GM23248 (cell line): ENCODE measurements at regions not wholly inside any gene's neighbourhood (a gene's known extent, or its start where the extent isn't known, plus 50 kb on each side); places are given as distances from the start of the nearest gene placed in this dataset.

Source experiments
- DNase-seq: peaks from one replicate; pipeline ENCODE4 v3.0.0-alpha.2; 2015
- H2AFZ ChIP-seq: fragments of 200-600 bp; sonication (generic); 2 replicates; pipeline ENCODE4 v1.6.1; 2016; ENCODE audit warnings: antibody characterized with exemption
- H3F3A ChIP-seq: fragments of 200-600 bp; sonication (generic); 2 replicates; pipeline ENCODE4 v1.6.1; 2016; ENCODE audit warnings: mild to moderate bottlenecking, antibody characterized with exemption, mixed run types; ENCODE audit not compliant: insufficient read depth
- H3K27ac ChIP-seq: fragments of 200-600 bp; sonication (generic); 2 replicates; pipeline ENCODE4 v1.5.1; 2016; ENCODE audit warnings: mild to moderate bottlenecking
- H3K27me3 ChIP-seq: fragments of 200-600 bp; sonication (generic); replicated peaks from 2 replicates; pipeline ENCODE4 v1.6.1; 2016; ENCODE audit warnings: mild to moderate bottlenecking; ENCODE audit not compliant: insufficient read depth
- H3K36me3 ChIP-seq: fragments of 200-600 bp; sonication (generic); 2 replicates; pipeline ENCODE4 v1.6.1; 2016; ENCODE audit warnings: low read depth, mild to moderate bottlenecking
- H3K4me1 ChIP-seq: fragments of 200-600 bp; sonication (generic); 2 replicates; pipeline ENCODE4 v1.6.1; 2016; ENCODE audit warnings: mild to moderate bottlenecking; ENCODE audit not compliant: insufficient read depth
- H3K4me2 ChIP-seq: fragments of 200-600 bp; sonication (generic); one replicate; pipeline ENCODE4 v1.6.1; 2016; ENCODE audit warnings: mild to moderate bottlenecking; ENCODE audit not compliant: unreplicated experiment
- H3K4me3 ChIP-seq: fragments of 200-600 bp; sonication (generic); 2 replicates; pipeline ENCODE4 v1.5.1; 2016; ENCODE audit warnings: mild to moderate bottlenecking
- H3K79me2 ChIP-seq: fragments of 200-600 bp; sonication (generic); 2 replicates; pipeline ENCODE4 v1.6.1; 2016; ENCODE audit warnings: mild to moderate bottlenecking; ENCODE audit not compliant: insufficient read depth
- H3K9ac ChIP-seq: fragments of 200-600 bp; sonication (generic); 2 replicates; pipeline ENCODE4 v1.6.1; 2016; ENCODE audit warnings: mild to moderate bottlenecking
- H3K9me2 ChIP-seq: fragments of 200-600 bp; sonication (generic); 2 replicates; pipeline ENCODE4 v1.6.1; 2016; ENCODE audit warnings: mixed run types, mild to moderate bottlenecking, moderate library complexity; ENCODE audit not compliant: insufficient read depth
- H3K9me3 ChIP-seq: fragments of 200-600 bp; sonication (generic); one replicate; pipeline ENCODE4 v1.6.1; 2017; ENCODE audit warnings: low read depth
- H4K20me1 ChIP-seq: fragments of 200-600 bp; sonication (generic); 2 replicates; pipeline ENCODE4 v1.6.0; 2016; ENCODE audit not compliant: insufficient read depth
- EZH2 ChIP-seq: fragments of 200-600 bp; sonication (generic); IDR thresholded peaks from 2 replicates; pipeline ENCODE4 v1.6.1; 2018; ENCODE audit warnings: antibody characterized with exemption, mild to moderate bottlenecking; ENCODE audit not compliant: insufficient read depth, poor library complexity, severe bottlenecking
- EZH2phosphoT487 ChIP-seq: fragments of 200-600 bp; sonication (generic); IDR thresholded peaks from 2 replicates; pipeline ENCODE4 v1.6.1; 2018; ENCODE audit warnings: antibody characterized with exemption, moderate library complexity, mild to moderate bottlenecking, low read depth; ENCODE audit not compliant: insufficient read depth
- WGBS, 2 experiments: methylation state at CpG; one replicate each; pipeline ENCODE4 v1.1.6; 2015 to 2017; ENCODE audit warnings: low lambda C conversion rate in 2 of 2, low coverage in 1 of 2; ENCODE audit errors: missing lambda C conversion rate in 2 of 2; 5-methylcytosine and 5-hydroxymethylcytosine counted together
- in situ Hi-C: fragments of 300-500 bp; cut with MboI; formaldehyde crosslinking; loops from 2 replicates; pipeline ENCODE4 v1.15.0; 2020

GRCh38 chr10:128958834-128959690 is 508.0 kb upstream of the MGMT start:
- Histone ChIP-seq H4K20me1 (no peaks in the 10 kb centered on the region), H3K9me2 (no peaks in the 10 kb centered on the region), H2AFZ (no peak overlapping the region), H3F3A (no peaks in the 10 kb centered on the region), H3K27ac (no peak overlapping the region), H3K4me3 (no peak overlapping the region), H3K27me3 (no peaks in the 10 kb centered on the region), H3K4me2 (no peak overlapping the region), H3K79me2 (no peaks in the 10 kb centered on the region), H3K9me3 (no peaks in the 10 kb centered on the region), H3K4me1 (no peaks in the 10 kb centered on the region), H3K36me3 (no peaks in the 10 kb centered on the region), H3K9ac (no peak overlapping the region)
- 67 to 69% methylated on average over 39 of the region's 39 CpGs for WGBS, 2 experiments
- in situ Hi-C loops, result no loop called here
- TF ChIP-seq EZH2, result no peak
- no peak for TF ChIP-seq EZH2phosphoT487
- no peak for DNase-seq

DNA sequence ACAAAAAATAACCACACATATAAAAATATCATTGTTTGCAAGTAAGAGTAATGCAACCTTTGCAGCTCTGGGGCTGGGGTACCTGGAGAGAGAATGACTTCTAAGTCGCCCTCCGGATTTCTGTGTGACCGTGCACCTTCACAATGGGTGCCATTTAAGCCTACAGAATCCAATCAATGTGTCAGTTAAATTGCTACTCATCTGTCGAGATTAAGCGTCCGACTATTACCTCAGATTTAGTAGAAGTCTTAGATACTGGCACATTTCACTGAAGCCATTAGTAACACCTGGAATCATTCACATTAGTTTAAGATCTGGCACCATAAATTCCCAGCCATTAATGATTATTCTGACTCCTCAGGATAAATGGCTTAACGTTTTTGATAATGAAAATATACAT is 507.3 kb upstream of the MGMT start:
- no peak for DNase-seq
- H3K27me3 ChIP-seq, result no peaks in the 10 kb centered on the region
- H3K27ac ChIP-seq, result no peak overlapping the region
- no peaks in the 10 kb centered on the region for H3F3A ChIP-seq
- H3K9me2 ChIP-seq, result no peaks in the 10 kb centered on the region
- H3K4me1 ChIP-seq, result no peaks in the 10 kb centered on the region
- WGBS, 2 experiments, result 55 to 59% methylated on average over 7 of the region's 7 CpGs
- no peaks in the 10 kb centered on the region for H3K79me2 ChIP-seq
- TF ChIP-seq EZH2phosphoT487 (no peak), EZH2 (no peak)
- H3K4me3 ChIP-seq, result no peak overlapping the region
- H4K20me1 ChIP-seq, result no peaks in the 10 kb centered on the region
- no peak overlapping the region for H3K4me2 ChIP-seq
- no peaks in the 10 kb centered on the region for H3K9me3 ChIP-seq
- no peaks in the 10 kb centered on the region for H3K36me3 ChIP-seq
- in situ Hi-C loops, result no loop called here
- H3K9ac ChIP-seq, result no peak overlapping the region
- no peak overlapping the region for H2AFZ ChIP-seq

- Histone ChIP-seq H3K36me3 (no peaks in the 10 kb centered on the region), H3K4me3 (no peak overlapping the region), H3K79me2 (no peaks in the 10 kb centered on the region), H3F3A (no peaks in the 10 kb centered on the region), H4K20me1 (no peaks in the 10 kb centered on the region), H3K9ac (no peak overlapping the region), H3K9me3 (no peaks in the 10 kb centered on the region), H3K9me2 (no peaks in the 10 kb centered on the region), H2AFZ (no peak overlapping the region), H3K27ac (no peak overlapping the region), H3K4me2 (no peak overlapping the region), H3K27me3 (no peaks in the 10 kb centered on the region), H3K4me1 (no peaks in the 10 kb centered on the region)
- 15 to 25% methylated on average over 8 of the region's 8 CpGs for WGBS, 2 experiments
- in situ Hi-C loops, result no loop called here
- DNase-seq, result no peak
- TF ChIP-seq EZH2phosphoT487 (no peak), EZH2 (no peak)
Measured at GRCh38 chr10:128960517-128960916, 506.5 kb upstream of the MGMT start.

DNA sequence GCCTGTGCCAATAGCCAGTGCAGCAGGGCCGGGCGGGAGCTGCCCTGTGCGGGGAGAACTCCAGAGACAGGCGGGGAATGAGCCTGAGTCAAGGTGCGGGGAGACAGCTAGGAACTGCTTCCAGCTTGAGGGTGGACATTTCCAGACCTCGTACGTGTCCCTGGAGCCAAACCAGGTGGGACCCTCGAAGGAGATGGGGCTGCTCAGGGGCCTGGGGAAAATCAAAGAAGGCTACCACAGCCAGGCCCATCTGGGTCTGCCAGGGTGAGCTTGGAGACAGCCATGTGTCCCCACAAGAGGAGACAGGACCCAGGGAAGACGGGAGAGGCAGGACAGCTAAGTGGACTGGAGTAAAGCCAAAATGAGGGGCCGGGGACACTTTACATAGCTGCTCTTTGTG is 504.9 kb upstream of the MGMT start:
- no peak for DNase-seq
- WGBS, 2 experiments, result 35% methylated on average over 10 of the region's 10 CpGs
- Histone ChIP-seq H3K4me3 (no peak overlapping the region), H3K4me1 (no peaks in the 10 kb centered on the region), H3K9me2 (no peaks in the 10 kb centered on the region), H3K27me3 (no peaks in the 10 kb centered on the region), H4K20me1 (no peaks in the 10 kb centered on the region), H3K9me3 (no peaks in the 10 kb centered on the region), H2AFZ (no peak overlapping the region), H3K27ac (no peak overlapping the region), H3F3A (no peaks in the 10 kb centered on the region), H3K9ac (no peak overlapping the region), H3K36me3 (no peaks in the 10 kb centered on the region), H3K4me2 (no peak overlapping the region), H3K79me2 (no peaks in the 10 kb centered on the region)
- TF ChIP-seq EZH2 (no peak), EZH2phosphoT487 (no peak)
- in situ Hi-C loops, result no loop called here
